HCT116 (cell line): ENCODE measurements at regions not wholly inside any gene's neighbourhood (a gene's known extent, or its start where the extent isn't known, plus 50 kb on each side); places are given as distances from the start of the nearest gene placed in this dataset.

ENCODE experiments used
- ATF3 ChIP-seq: IDR thresholded peaks from 2 replicates; pipeline ENCODE4 v1.6.1; 2012
- CEBPB ChIP-seq: IDR thresholded peaks from 2 replicates; pipeline ENCODE4 v1.6.1; 2012; ENCODE audit warnings: low read depth
- CTCF ChIP-seq, 3 experiments: fragments of 200-600 bp in 1 of 3; sonication (generic) in 1 of 3; IDR thresholded peaks in 2 of 3; conservative IDR thresholded peaks in 1 of 3; 2 replicates each; pipeline ENCODE4 v1.5.1; 2012 to 2017; ENCODE audit warnings: low read depth in 2 of 3, low read length in 2 of 3, antibody characterized with exemption in 1 of 3, borderline replicate concordance in 1 of 3, control low read depth in 1 of 3, mild to moderate bottlenecking in 1 of 3, mixed read lengths in 1 of 3, mixed run types in 1 of 3, moderate library complexity in 1 of 3; ENCODE audit not compliant: insufficient read depth in 1 of 3
- JUND ChIP-seq: IDR thresholded peaks from 2 replicates; pipeline ENCODE4 v1.6.1; 2012
- RAD21 ChIP-seq: IDR thresholded peaks from 2 replicates; pipeline ENCODE4 v1.6.1; 2012; ENCODE audit warnings: low read depth, mild to moderate bottlenecking
- ZBTB33 ChIP-seq: IDR thresholded peaks from 2 replicates; pipeline ENCODE4 v1.6.1; 2011; ENCODE audit warnings: mild to moderate bottlenecking, low read length, moderate library complexity; ENCODE audit not compliant: insufficient replicate concordance; ENCODE audit errors: extremely low read depth
- ZFX ChIP-seq: fragments of 450-650 bp; IDR thresholded peaks from 2 replicates; pipeline ENCODE4 v1.6.1; 2017

- TF ChIP-seq CTCF (IDR thresholded peaks at IDR 0.05 in 2 of 3, conservative IDR thresholded peaks at IDR 0.05 in 1 of 3; ENCODE audit: borderline replicate concordance in 1 of 3, insufficient read depth in 1 of 3, low read depth in 2 of 3, low read length in 2 of 3) (no peak), ZFX (no peak), ATF3 (no peak), ZBTB33 (no peak), JUND (no peak), RAD21 (no peak), CEBPB (no peak)
Observed at GRCh38 chr4:123996718-123997510, 600.3 kb downstream of the SPRY1 start.
